SK-N-SH (cell line): ENCODE measurements at regions not wholly inside any gene's neighbourhood (a gene's known extent, or its start where the extent isn't known, plus 50 kb on each side); places are given as distances from the start of the nearest gene placed in this dataset.
"Not testable (repeated sequence)": the region's sequence is repeated elsewhere in the genome, so short reads cannot be mapped to it uniquely, and the experiment has no call there.

Experiments
- CTCF ChIA-PET: fragments of 300-600, 350-600 bp; formaldehyde crosslinking; extraction: SDS; loops from one replicate; lab custom pipeline; 2021; lab: Yijun Ruan, JAX
- POLR2A ChIA-PET: fragments of 350-600 bp; sonication (Branson Sonifier 250); formaldehyde crosslinking; extraction: SDS; loops from one replicate; lab custom pipeline; 2020; ENCODE audit warnings: antibody characterized with exemption, inconsistent platforms; lab: Yijun Ruan, JAX
- DNase-seq: peaks from one replicate; pipeline ENCODE4 v3.0.0; 2012
- H2AFZ ChIP-seq: fragments of 200-600 bp; sonication (generic); 2 replicates; pipeline ENCODE4 v1.8.1; 2016; ENCODE audit warnings: antibody characterized with exemption, mild to moderate bottlenecking, low read depth
- H3F3A ChIP-seq: fragments of 200-600 bp; sonication (generic); replicated peaks from 2 replicates; pipeline ENCODE3; 2016; ENCODE audit warnings: antibody characterized with exemption, mild to moderate bottlenecking; ENCODE audit not compliant: insufficient read depth
- H3K27ac ChIP-seq, 2 experiments: fragments of 200-500 bp in 1 of 2; fragments of 200-600 bp in 1 of 2; sonication (Bioruptor generic) in 1 of 2; sonication (generic), shearing (Covaris generic) in 1 of 2; 2 replicates each; pipeline versions ENCODE4 v1.5.1 to v1.6.1; 2014 to 2016; ENCODE audit warnings: low read depth in 2 of 2, inconsistent platforms in 1 of 2, low read length in 1 of 2, mild to moderate bottlenecking in 1 of 2, mixed read lengths in 1 of 2
- H3K27me3 ChIP-seq: fragments of 200-600 bp; sonication (generic), shearing (Covaris generic); 2 replicates; pipeline ENCODE4 v1.6.1; 2016; ENCODE audit warnings: mixed run types; ENCODE audit not compliant: insufficient read depth
- H3K36me3 ChIP-seq, 2 experiments: fragments of 200-500 bp in 1 of 2; fragments of 200-600 bp in 1 of 2; sonication (Bioruptor generic) in 1 of 2; sonication (generic) in 1 of 2; replicated peaks in 1 of 2; 2 replicates each; pipeline versions ENCODE3 to v1.5.1; 2014 to 2016; ENCODE audit warnings: low read length in 1 of 2, mild to moderate bottlenecking in 1 of 2; ENCODE audit not compliant: insufficient read depth in 2 of 2, control insufficient read depth in 1 of 2
- H3K4me1 ChIP-seq, 2 experiments: fragments of 200-500 bp in 1 of 2; fragments of 200-600 bp in 1 of 2; sonication (Bioruptor generic) in 1 of 2; sonication (generic), shearing (Covaris generic) in 1 of 2; 2 replicates each; pipeline versions ENCODE4 v1.5.1 to v1.6.1; 2014 to 2016; ENCODE audit warnings: low read depth in 1 of 2, low read length in 1 of 2, mixed run types in 1 of 2; ENCODE audit not compliant: insufficient read depth in 2 of 2, control insufficient read depth in 1 of 2
- H3K4me2 ChIP-seq: fragments of 200-600 bp; sonication (generic), shearing (Covaris generic); 2 replicates; pipeline ENCODE4 v1.6.1; 2017; ENCODE audit warnings: mixed run types
- H3K4me3 ChIP-seq, 2 experiments: fragments of 200-500 bp in 1 of 2; fragments of 200-600 bp in 1 of 2; sonication (Bioruptor generic) in 1 of 2; sonication (generic), shearing (Covaris generic) in 1 of 2; 2 replicates each; pipeline versions ENCODE4 v1.5.1 to v1.8.1; 2014 to 2016; ENCODE audit warnings: low read depth in 2 of 2, inconsistent platforms in 1 of 2, low read length in 1 of 2, mild to moderate bottlenecking in 1 of 2, mixed read lengths in 1 of 2, moderate library complexity in 1 of 2
- H3K79me2 ChIP-seq: fragments of 200-600 bp; sonication (generic); 2 replicates; pipeline ENCODE4 v1.8.1; 2017; ENCODE audit warnings: mild to moderate bottlenecking; ENCODE audit not compliant: insufficient read depth
- H3K9ac ChIP-seq: fragments of 200-600 bp; sonication (generic); 2 replicates; pipeline ENCODE4 v1.6.1; 2017; ENCODE audit warnings: mixed run types
- H3K9me2 ChIP-seq: fragments of 200-600 bp; sonication (generic); 2 replicates; pipeline ENCODE4 v1.6.1; 2017; ENCODE audit warnings: mixed run types
- H3K9me3 ChIP-seq: fragments of 200-600 bp; sonication (generic); 2 replicates; pipeline ENCODE4 v1.6.1; 2017; ENCODE audit warnings: mixed run types, mild to moderate bottlenecking, moderate library complexity
- H4K20me1 ChIP-seq: fragments of 200-600 bp; sonication (generic); 2 replicates; pipeline ENCODE4 v1.6.1; 2017; ENCODE audit warnings: mild to moderate bottlenecking, mixed run types; ENCODE audit not compliant: insufficient read depth
- CTCF ChIP-seq: fragments of 200-600 bp; sonication (generic); IDR thresholded peaks from 2 replicates; pipeline ENCODE4 v1.6.1; 2017; ENCODE audit warnings: antibody characterized with exemption, mild to moderate bottlenecking, moderate library complexity
- EP300 ChIP-seq, 2 experiments: IDR thresholded peaks; 2 replicates each; pipeline versions ENCODE4 v1.4.0 to v1.6.1; 2012; ENCODE audit warnings: borderline replicate concordance in 1 of 2, low read depth in 1 of 2, low read length in 1 of 2
- EZH2phosphoT487 ChIP-seq: fragments of 200-600 bp; sonication (generic); IDR thresholded peaks from 2 replicates; pipeline ENCODE4 v1.6.1; 2017; ENCODE audit warnings: low read depth, mixed run types, mild to moderate bottlenecking, antibody characterized with exemption, moderate library complexity, borderline replicate concordance
- FOSL2 ChIP-seq: IDR thresholded peaks from 2 replicates; pipeline ENCODE4 v1.4.0; 2012; ENCODE audit warnings: low read depth, mild to moderate bottlenecking, moderate library complexity, borderline replicate concordance
- FOXJ3 ChIP-seq: sonication (generic); formaldehyde crosslinking; IDR thresholded peaks from 2 replicates; pipeline ENCODE4 v1.5.1; 2020; ENCODE audit warnings: mild to moderate bottlenecking, missing genetic modification reagents
- FOXM1 ChIP-seq: IDR thresholded peaks from 2 replicates; pipeline ENCODE4 v1.4.0; 2012; ENCODE audit warnings: low read depth, mild to moderate bottlenecking
- GABPA ChIP-seq: IDR thresholded peaks from 2 replicates; pipeline ENCODE4 v1.4.0; 2012; ENCODE audit warnings: low read depth, mild to moderate bottlenecking
- IRF3 ChIP-seq: fragments of 150-350 bp; IDR thresholded peaks from 2 replicates; pipeline ENCODE4 v1.6.1; 2016; ENCODE audit warnings: mild to moderate bottlenecking, low read depth, low read length
- MAX ChIP-seq: IDR thresholded peaks from 2 replicates; pipeline ENCODE4 v1.4.0; 2012; ENCODE audit warnings: low read depth
- MEF2A ChIP-seq: IDR thresholded peaks from 2 replicates; pipeline ENCODE4 v1.4.0; 2012; ENCODE audit warnings: low read depth, borderline replicate concordance
- MXI1 ChIP-seq: IDR thresholded peaks from 2 replicates; pipeline ENCODE4 v1.6.1; 2012; ENCODE audit warnings: mild to moderate bottlenecking, low read depth, low read length, improper control_type of control experiment
- NRF1 ChIP-seq: IDR thresholded peaks from 2 replicates; pipeline ENCODE4 v1.6.1; 2012; ENCODE audit warnings: low read depth, mild to moderate bottlenecking, low read length
- POLR2AphosphoS5 ChIP-seq: IDR thresholded peaks from 2 replicates; pipeline ENCODE4 v1.6.1; 2012; ENCODE audit warnings: low read depth, low read length
- RAD21 ChIP-seq: IDR thresholded peaks from 2 replicates; pipeline ENCODE4 v1.6.1; 2012; ENCODE audit warnings: mild to moderate bottlenecking, low read length
- REST ChIP-seq: IDR thresholded peaks from 2 replicates; pipeline ENCODE4 v1.6.1; 2012; ENCODE audit warnings: mild to moderate bottlenecking, low read depth, low read length, moderate library complexity
- RFX5 ChIP-seq: IDR thresholded peaks from 2 replicates; pipeline ENCODE4 v1.6.1; 2012; ENCODE audit warnings: mild to moderate bottlenecking, improper control_type of control experiment, low read length
- USF2 ChIP-seq: fragments of 150-350 bp; IDR thresholded peaks from 2 replicates; pipeline ENCODE4 v1.6.1; 2017; ENCODE audit warnings: antibody characterized with exemption, low read length, low read depth, borderline replicate concordance
- ZBTB33 ChIP-seq: IDR thresholded peaks from 2 replicates; pipeline ENCODE4 v1.4.0; 2012; ENCODE audit warnings: low read depth, borderline replicate concordance
- WGBS: methylation state at CpG from one replicate; pipeline ENCODE4 v1.1.6; 2017; ENCODE audit warnings: low lambda C conversion rate; 5-methylcytosine and 5-hydroxymethylcytosine counted together

- H3K9me2 ChIP-seq, DNase-seq, H3K27ac ChIP-seq, H3K4me3 ChIP-seq, CTCF ChIA-PET, H3K4me1 ChIP-seq, H4K20me1 ChIP-seq, H3K36me3 ChIP-seq, H2AFZ ChIP-seq, H3K79me2 ChIP-seq, H3K27me3 ChIP-seq, H3K4me2 ChIP-seq, H3K9me3 ChIP-seq, POLR2A ChIA-PET, H3K9ac ChIP-seq, H3F3A ChIP-seq: not testable (repeated sequence)
- WGBS, result 35% methylated on average over 1 of the region's 1 CpG
Observed at GRCh38 chr4:173718504-173718903, 188.5 kb upstream of the HAND2 start.

GRCh38 chr4:173717581-173717980 lies 187.6 kb upstream of the HAND2 start:
- 45% methylated on average over 6 of the region's 10 CpGs for WGBS
- TF ChIP-seq CTCF, result no peak
- TF ChIP-seq MEF2A, result no peak
- TF ChIP-seq EP300 (IDR thresholded peaks at IDR 0.05; ENCODE audit: borderline replicate concordance in 1 of 2, low read depth in 1 of 2, low read length in 1 of 2), result no peak
- no peak for TF ChIP-seq RFX5
- no peak for TF ChIP-seq RAD21
- TF ChIP-seq ZBTB33, result no peak
- no peak for TF ChIP-seq USF2
- no peak for TF ChIP-seq EZH2phosphoT487
- no peak for TF ChIP-seq IRF3
- TF ChIP-seq FOSL2, result no peak
- TF ChIP-seq MAX, result no peak
- TF ChIP-seq POLR2AphosphoS5, result no peak
- TF ChIP-seq MXI1, result no peak
- TF ChIP-seq GABPA, result no peak
- no peak for TF ChIP-seq NRF1
- TF ChIP-seq FOXJ3, result no peak
- no peak for TF ChIP-seq REST
- TF ChIP-seq FOXM1, result no peak

More at GRCh38 chr4:173717581-173717980, 187.6 kb upstream of the HAND2 start:
- Histone ChIP-seq H3K9me2 (no peaks in the 10 kb centered on the region), H2AFZ (no peak overlapping the region), H3K27ac (no peak overlapping the region), H3K9me3 (no peaks in the 10 kb centered on the region), H3K4me1 (no peaks in the 10 kb centered on the region), H3K4me3 (no peak overlapping the region; a peak in 1 of 4 replicates), H3K79me2 (no peaks in the 10 kb centered on the region), H4K20me1 (no peaks in the 10 kb centered on the region), H3K27me3 (no peaks in the 10 kb centered on the region), H3K4me2 (no peak overlapping the region), H3F3A (no peaks in the 10 kb centered on the region), H3K36me3 (no peaks in the 10 kb centered on the region), H3K9ac (no peak overlapping the region)
- POLR2A ChIA-PET, result no interaction called here
- DNase-seq, result no peak
- CTCF ChIA-PET, result no interaction called here
